NT2/D1 (cell line): ENCODE measurements at regions not wholly inside any gene's neighbourhood (a gene's known extent, or its start where the extent isn't known, plus 50 kb on each side); places are given as distances from the start of the nearest gene placed in this dataset.

Experiments used
- YY1 ChIP-seq: IDR thresholded peaks from 2 replicates; pipeline ENCODE4 v1.6.1; 2011; ENCODE audit not compliant: insufficient read length, insufficient read depth
- ZNF274 ChIP-seq: IDR thresholded peaks from 2 replicates; pipeline ENCODE4 v1.6.1; 2011; ENCODE audit warnings: mild to moderate bottlenecking, low read depth, low read length

DNA sequence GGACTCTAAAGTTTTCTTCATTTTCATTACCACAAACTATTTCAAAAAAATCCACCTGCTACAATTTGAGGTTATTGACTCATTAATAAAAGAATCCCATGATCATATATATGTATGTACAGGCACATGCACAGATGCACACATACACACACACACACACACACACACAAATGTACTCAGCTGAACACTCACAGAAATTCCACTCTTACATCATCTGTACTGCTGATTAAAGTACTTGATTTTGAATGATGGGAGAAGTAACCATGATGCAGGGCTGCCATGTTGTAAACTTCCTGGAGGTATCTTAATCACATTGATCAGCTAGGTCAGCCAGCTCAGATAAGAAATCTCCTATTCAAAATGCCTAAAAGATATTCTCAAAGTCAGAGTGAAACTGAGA, 1313.2 kb upstream of the NRXN1 start:
- TF ChIP-seq YY1, result no peak
- TF ChIP-seq ZNF274, result no peak
